IMR-90 (cell line): ENCODE measurements at regions not wholly inside any gene's neighbourhood (a gene's known extent, or its start where the extent isn't known, plus 50 kb on each side); places are given as distances from the start of the nearest gene placed in this dataset.

Experiments used
- ATAC-seq: fragments of 200-7000 bp; cut with Tn5 transposase; 2 replicates; pipeline ENCODE4 v1.9.1; 2020; ENCODE audit warnings: low read depth, mild to moderate bottlenecking, moderate library complexity
- BruUV-seq: library from RNA; stranded (reverse); fragments of 400-500 nt; replicated peaks from 2 replicates; lab custom pipeline; 2021; lab: Mats Ljungman, UMichigan
- CTCF ChIA-PET: fragments of 300-600 bp; formaldehyde crosslinking; extraction: SDS; loops from one replicate; lab custom pipeline; 2021; ENCODE audit warnings: antibody characterized with exemption; lab: Yijun Ruan, JAX
- POLR2A ChIA-PET: fragments of 300-600 bp; sonication (Branson Sonifier 250); formaldehyde crosslinking; loops from one replicate; lab custom pipeline; 2022; ENCODE audit warnings: antibody characterized with exemption; ENCODE audit not compliant: unreplicated experiment; lab: Charles Lee
- DNase-seq: peaks from one replicate; pipeline ENCODE4 v3.0.0; 2013
- H2AFZ ChIP-seq: replicated peaks from 2 replicates; pipeline ENCODE3; 2013; ENCODE audit warnings: low read length, mild to moderate bottlenecking; ENCODE audit not compliant: poor library complexity
- H2AK5ac ChIP-seq: 2 replicates; pipeline ENCODE4 v1.6.1; 2013; ENCODE audit warnings: low read depth, low read length, inconsistent platforms
- H2AK9ac ChIP-seq: replicated peaks from 2 replicates; pipeline ENCODE3; 2013; ENCODE audit warnings: mild to moderate bottlenecking, low read depth, low read length, moderate library complexity; ENCODE audit not compliant: poor library complexity
- H2BK120ac ChIP-seq: 2 replicates; pipeline ENCODE4 v1.6.1; 2013; ENCODE audit warnings: low read depth, low read length, inconsistent platforms
- H2BK15ac ChIP-seq: 3 replicates; pipeline ENCODE4 v1.6.1; 2013; ENCODE audit warnings: low read depth, low read length, inconsistent platforms
- H2BK20ac ChIP-seq: 2 replicates; pipeline ENCODE4 v1.6.1; 2013; ENCODE audit warnings: low read depth, mild to moderate bottlenecking, inconsistent platforms, low read length, moderate library complexity
- H2BK5ac ChIP-seq: 2 replicates; pipeline ENCODE4 v1.6.1; 2013; ENCODE audit warnings: mild to moderate bottlenecking, low read depth, low read length, inconsistent platforms; ENCODE audit not compliant: poor library complexity, severe bottlenecking
- H3K14ac ChIP-seq: replicated peaks from 2 replicates; pipeline ENCODE4 v1.6.1; 2013; ENCODE audit warnings: low read depth, low read length, inconsistent platforms
- H3K18ac ChIP-seq: 2 replicates; pipeline ENCODE4 v1.6.1; 2013; ENCODE audit warnings: low read depth, low read length, control low read depth
- H3K23ac ChIP-seq: 2 replicates; pipeline ENCODE4 v1.6.1; 2013; ENCODE audit warnings: low read depth, low read length, inconsistent platforms
- H3K27ac ChIP-seq: 2 replicates; pipeline ENCODE4 v1.5.1; 2013; ENCODE audit warnings: mild to moderate bottlenecking, control low read depth, low read length; ENCODE audit not compliant: insufficient read depth
- H3K27me3 ChIP-seq: 2 replicates; pipeline ENCODE4 v1.6.1; 2013; ENCODE audit warnings: low read length; ENCODE audit not compliant: control insufficient read depth, insufficient read depth
- H3K36me3 ChIP-seq: 2 replicates; pipeline ENCODE4 v1.6.1; 2013; ENCODE audit warnings: low read length, mixed read lengths; ENCODE audit not compliant: control insufficient read depth, insufficient read depth
- H3K4ac ChIP-seq: 2 replicates; pipeline ENCODE4 v1.6.1; 2013; ENCODE audit warnings: low read depth, low read length, inconsistent platforms
- H3K4me1 ChIP-seq: 2 replicates; pipeline ENCODE4 v1.6.1; 2013; ENCODE audit warnings: low read length, mixed read lengths; ENCODE audit not compliant: control insufficient read depth, insufficient read depth
- H3K4me2 ChIP-seq: 2 replicates; pipeline ENCODE4 v1.6.1; 2013; ENCODE audit warnings: low read depth, mild to moderate bottlenecking, control low read depth, low read length, moderate library complexity
- H3K4me3 ChIP-seq: 2 replicates; pipeline ENCODE4 v1.5.1; 2013; ENCODE audit warnings: low read depth, mild to moderate bottlenecking, control low read depth, low read length, moderate library complexity; ENCODE audit not compliant: insufficient read depth
- H3K56ac ChIP-seq: 2 replicates; pipeline ENCODE4 v1.6.1; 2013; ENCODE audit warnings: low read length, inconsistent platforms; ENCODE audit not compliant: insufficient read depth; ENCODE audit errors: extremely low read depth
- H3K79me1 ChIP-seq, 2 experiments: 2 replicates each; pipeline ENCODE4 v1.6.1; 2013; ENCODE audit warnings: low read length in 2 of 2, inconsistent platforms in 1 of 2, low read depth in 1 of 2
- H3K9ac ChIP-seq: 2 replicates; pipeline ENCODE4 v1.6.1; 2013; ENCODE audit warnings: low read depth, low read length, control low read depth
- H3K9me1 ChIP-seq: 2 replicates; pipeline ENCODE4 v1.6.1; 2013; ENCODE audit warnings: low read length, inconsistent platforms; ENCODE audit not compliant: insufficient read depth
- H3K9me3 ChIP-seq: 2 replicates; pipeline ENCODE4 v1.6.1; 2013; ENCODE audit warnings: low read length; ENCODE audit not compliant: control insufficient read depth, insufficient read depth
- H4K20me1 ChIP-seq: 2 replicates; pipeline ENCODE4 v1.6.1; 2013; ENCODE audit warnings: low read length, inconsistent platforms; ENCODE audit not compliant: insufficient read depth
- H4K5ac ChIP-seq: 2 replicates; pipeline ENCODE4 v1.6.1; 2013; ENCODE audit warnings: mild to moderate bottlenecking, low read depth, low read length, control low read depth
- H4K8ac ChIP-seq, 2 experiments: 2 replicates each; pipeline ENCODE4 v1.6.1; 2013; ENCODE audit warnings: low read depth in 2 of 2, low read length in 2 of 2, control low read depth in 1 of 2, inconsistent platforms in 1 of 2
- H4K91ac ChIP-seq: 2 replicates; pipeline ENCODE4 v1.6.1; 2013; ENCODE audit warnings: low read depth, low read length, inconsistent platforms; ENCODE audit not compliant: insufficient read depth
- BHLHE40 ChIP-seq: fragments of 150-350 bp; IDR thresholded peaks from 2 replicates; pipeline ENCODE4 v1.6.1; 2016; ENCODE audit warnings: mild to moderate bottlenecking, low read depth, low read length
- CHD1 ChIP-seq: IDR thresholded peaks from 2 replicates; pipeline ENCODE4 v1.6.1; 2012; ENCODE audit warnings: low read depth, low read length, improper control_type of control experiment
- FOS ChIP-seq: fragments of 150-350 bp; IDR thresholded peaks from 2 replicates; pipeline ENCODE4 v1.6.1; 2016; ENCODE audit warnings: low read depth, low read length
- MAZ ChIP-seq: IDR thresholded peaks from 2 replicates; pipeline ENCODE4 v1.6.1; 2012; ENCODE audit warnings: low read depth, mild to moderate bottlenecking, low read length, improper control_type of control experiment, moderate library complexity, borderline replicate concordance
- MXI1 ChIP-seq: IDR thresholded peaks from 2 replicates; pipeline ENCODE4 v1.6.1; 2012; ENCODE audit warnings: low read depth, mild to moderate bottlenecking, low read length, moderate library complexity, borderline replicate concordance
- NFE2L2 ChIP-seq: fragments of 150-350 bp; IDR thresholded peaks from 2 replicates; pipeline ENCODE4 v1.6.1; 2016; ENCODE audit warnings: low read depth, mild to moderate bottlenecking, low read length
- RAD21 ChIP-seq: IDR thresholded peaks from 2 replicates; pipeline ENCODE4 v1.6.1; 2012; ENCODE audit warnings: low read length, improper control_type of control experiment
- RCOR1 ChIP-seq: IDR thresholded peaks from 2 replicates; pipeline ENCODE4 v1.6.1; 2012; ENCODE audit warnings: mild to moderate bottlenecking, low read length, improper control_type of control experiment; ENCODE audit not compliant: insufficient replicate concordance
- RFX5 ChIP-seq: IDR thresholded peaks from 2 replicates; pipeline ENCODE4 v1.8.0; 2012; ENCODE audit warnings: low read depth, mild to moderate bottlenecking, low read length, moderate library complexity
- WGBS, 2 experiments: methylation state at CpG; one replicate each; pipeline versions ENCODE4 v1.1.5 to v1.1.7; 2013; ENCODE audit warnings: missing lambda C conversion rate in 2 of 2; ENCODE audit not compliant: insufficient read length in 1 of 2; ENCODE audit errors: extremely low coverage in 2 of 2; 5-methylcytosine and 5-hydroxymethylcytosine counted together
- dilution Hi-C: fragments of 300-500 bp; cut with HindIII; formaldehyde crosslinking; loops from one replicate; pipeline ENCODE4 v1.14.3; 2018; ENCODE audit warnings: low sequenced_read_pairs; ENCODE audit not compliant: unreplicated experiment
- in situ Hi-C: fragments of 300-500 bp; cut with MboI; formaldehyde crosslinking; loops from 3 replicates; pipeline ENCODE4 v1.14.3; 2019; ENCODE audit warnings: low sequenced_read_pairs, inconsistent platforms, mixed read lengths
- intact Hi-C: fragments of 100-400 bp; cut with micrococcal nuclease; formaldehyde crosslinking; loops from 2 replicates; pipeline ENCODE4 v1.10.0; 2022
- TF ChIP-seq, protein P1 (sequence below): fragments of 150-350 bp; IDR thresholded peaks from 2 replicates; pipeline ENCODE4 v1.6.1; 2016; ENCODE audit warnings: low read depth, mild to moderate bottlenecking, low read length, moderate library complexity, borderline replicate concordance

DNA sequence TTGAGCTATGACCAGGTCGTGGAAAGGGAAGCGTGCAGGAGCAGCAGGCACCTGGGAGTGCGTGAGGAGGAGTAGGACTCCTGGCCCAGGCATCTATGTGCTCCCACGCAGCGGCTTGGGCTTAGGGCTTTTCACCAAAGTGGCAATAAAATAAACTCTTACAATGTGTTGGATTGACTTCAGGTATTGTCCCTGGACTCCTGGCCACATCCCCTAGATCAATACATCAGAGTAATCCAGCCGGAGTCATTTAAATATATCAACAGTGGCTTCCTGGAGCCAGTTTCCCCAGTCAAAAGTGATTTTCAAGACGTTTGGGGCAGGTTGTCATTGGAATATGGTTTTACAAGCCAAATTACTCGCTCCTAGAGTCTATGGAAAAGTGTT, 344.4 kb downstream of the WDR11 start:
- CTCF ChIA-PET: no interaction called here
- dilution Hi-C loops: no loop called here

More for the DNA sequence above, 344.4 kb downstream of the WDR11 start:
- Histone ChIP-seq H3K56ac (no peak overlapping the region), H4K91ac (no peak overlapping the region), H2BK15ac (no peak overlapping the region), H3K79me1 (no peaks in the 10 kb centered on the region), H3K27ac (no peak overlapping the region), H3K4me3 (no peak overlapping the region), H4K5ac (no peak overlapping the region), H3K36me3 (no peaks in the 10 kb centered on the region), H3K14ac (no peak overlapping the region), H2BK20ac (no peak overlapping the region), H4K20me1 (no peaks in the 10 kb centered on the region), H2AK5ac (no peak overlapping the region), H3K4me2 (no peak overlapping the region), H3K9me1 (no peaks in the 10 kb centered on the region), H3K27me3 (no peaks in the 10 kb centered on the region), H3K18ac (no peak overlapping the region), H3K4ac (no peak overlapping the region), H2BK120ac (no peak overlapping the region), H3K9ac (no peak overlapping the region), H3K23ac (no peak overlapping the region), H3K4me1 (no peaks in the 10 kb centered on the region), H3K9me3 (peaks cover 14% of the 10 kb centered on the region), H2BK5ac (no peak overlapping the region), H2AK9ac (no peak overlapping the region), H4K8ac (no peak overlapping the region), H2AFZ (no peak overlapping the region)
- BruUV-seq: no TSS peak
- POLR2A ChIA-PET: no interaction called here
- TF ChIP-seq RFX5 (no peak), MAZ (no peak), FOS (no peak), MXI1 (no peak), BHLHE40 (no peak), RCOR1 (no peak), RAD21 (no peak), NFE2L2 (no peak), CHD1 (no peak)
- TF ChIP-seq, protein P1, sequence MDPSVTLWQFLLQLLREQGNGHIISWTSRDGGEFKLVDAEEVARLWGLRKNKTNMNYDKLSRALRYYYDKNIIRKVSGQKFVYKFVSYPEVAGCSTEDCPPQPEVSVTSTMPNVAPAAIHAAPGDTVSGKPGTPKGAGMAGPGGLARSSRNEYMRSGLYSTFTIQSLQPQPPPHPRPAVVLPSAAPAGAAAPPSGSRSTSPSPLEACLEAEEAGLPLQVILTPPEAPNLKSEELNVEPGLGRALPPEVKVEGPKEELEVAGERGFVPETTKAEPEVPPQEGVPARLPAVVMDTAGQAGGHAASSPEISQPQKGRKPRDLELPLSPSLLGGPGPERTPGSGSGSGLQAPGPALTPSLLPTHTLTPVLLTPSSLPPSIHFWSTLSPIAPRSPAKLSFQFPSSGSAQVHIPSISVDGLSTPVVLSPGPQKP: no peak
- in situ Hi-C loops: no loop called here
- intact Hi-C loops: no loop called here
- no CpG with 5 or more reads among the region's 8 CpGs for WGBS, 2 experiments
- DNase-seq (no peak), ATAC-seq (no peak)
